ENCODE measurements at regions not wholly inside any gene's neighbourhood (a gene's known extent, or its start where the extent isn't known, plus 50 kb on each side); places are given as distances from the start of the nearest gene placed in this dataset.

GRCh38 chr1:17892851-17893250, 137.7 kb downstream of the ACTL8 start:
- no peaks in the 10 kb centered on the region for H3K36me3 ChIP-seq (ENCODE audit: insufficient read depth, low read length, poor library complexity, severe bottlenecking)
- no peak for DNase-seq (ENCODE audit: low spot score)
- H3K27ac ChIP-seq (ENCODE audit: low read depth, low read length, poor library complexity, severe bottlenecking) = no peak overlapping the region
- no peak for TF ChIP-seq EZH2 (IDR thresholded peaks at IDR 0.05; ENCODE audit: borderline replicate concordance, low read depth, low read length, poor library complexity, severe bottlenecking)
- no peak for TF ChIP-seq CTCF (conservative IDR thresholded peaks at IDR 0.05; ENCODE audit: low read depth, low read length)
- intact Hi-C loops (cut with micrococcal nuclease; ENCODE audit: unreplicated experiment) = no loop called here
- peaks cover 48% of the 10 kb centered on the region for H3K27me3 ChIP-seq (replicated peaks; ENCODE audit: insufficient read depth, low read depth, low read length, poor library complexity)
- ChIA-PET POLR2A (ENCODE audit: low non-redundant PET) (no interaction called here), CTCF (no interaction called here)
- no peaks in the 10 kb centered on the region for H3K9me3 ChIP-seq (ENCODE audit: low read depth, low read length, poor library complexity, severe bottlenecking)
- no peaks in the 10 kb centered on the region for H3K4me1 ChIP-seq (ENCODE audit: insufficient read depth, low read length, poor library complexity, severe bottlenecking)
- H3K4me3 ChIP-seq (ENCODE audit: low read depth, low read length, poor library complexity, severe bottlenecking) = no peak overlapping the region
- no TSS peak for BruUV-seq (replicated peaks)

- no peaks in the 10 kb centered on the region for H3K9me3 ChIP-seq (ENCODE audit: low read depth, low read length, poor library complexity, severe bottlenecking)
- POLR2A ChIA-PET (ENCODE audit: low non-redundant PET) = no interaction called here
- intact Hi-C loops (cut with micrococcal nuclease; ENCODE audit: unreplicated experiment) = no loop called here
- H3K4me1 ChIP-seq (ENCODE audit: insufficient read depth, low read length, poor library complexity, severe bottlenecking) = no peaks in the 10 kb centered on the region
- CTCF ChIA-PET = interaction anchor here (0.7 kb wide), 1 partner anchor 27 kb away, joined by 5 read pairs; no protein-coding TSS in a partner anchor
- H3K4me3 ChIP-seq (ENCODE audit: low read depth, low read length, poor library complexity, severe bottlenecking) = no peak overlapping the region
- no TSS peak for BruUV-seq (replicated peaks)
- TF ChIP-seq CTCF (conservative IDR thresholded peaks at IDR 0.05; ENCODE audit: low read depth, low read length) (no peak), EZH2 (IDR thresholded peaks at IDR 0.05; ENCODE audit: borderline replicate concordance, low read depth, low read length, poor library complexity, severe bottlenecking) (no peak)
- no peak overlapping the region for H3K27ac ChIP-seq (ENCODE audit: low read depth, low read length, poor library complexity, severe bottlenecking)
- H3K36me3 ChIP-seq (ENCODE audit: insufficient read depth, low read length, poor library complexity, severe bottlenecking) = no peaks in the 10 kb centered on the region
- DNase-seq (ENCODE audit: low spot score) = no peak
- peaks cover 56% of the 10 kb centered on the region for H3K27me3 ChIP-seq (replicated peaks; ENCODE audit: insufficient read depth, low read depth, low read length, poor library complexity)
Observed at GRCh38 chr1:17893891-17894631, 138.9 kb downstream of the ACTL8 start.

GRCh38 chr1:17895401-17895800, 140.3 kb downstream of the ACTL8 start:
- BruUV-seq (replicated peaks) = no TSS peak
- TF ChIP-seq EZH2 (IDR thresholded peaks at IDR 0.05; ENCODE audit: borderline replicate concordance, low read depth, low read length, poor library complexity, severe bottlenecking) (no peak), CTCF (conservative IDR thresholded peaks at IDR 0.05; ENCODE audit: low read depth, low read length) (no peak)
- ChIA-PET POLR2A (ENCODE audit: low non-redundant PET) (no interaction called here), CTCF (no interaction called here)
- DNase-seq (ENCODE audit: low spot score) = no peak
- Histone ChIP-seq H3K36me3 (ENCODE audit: insufficient read depth, low read length, poor library complexity, severe bottlenecking) (no peaks in the 10 kb centered on the region), H3K4me3 (ENCODE audit: low read depth, low read length, poor library complexity, severe bottlenecking) (no peak overlapping the region), H3K9me3 (ENCODE audit: low read depth, low read length, poor library complexity, severe bottlenecking) (no peaks in the 10 kb centered on the region), H3K27me3 (replicated peaks; ENCODE audit: insufficient read depth, low read depth, low read length, poor library complexity) (peaks cover 50% of the 10 kb centered on the region), H3K27ac (ENCODE audit: low read depth, low read length, poor library complexity, severe bottlenecking) (no peak overlapping the region), H3K4me1 (ENCODE audit: insufficient read depth, low read length, poor library complexity, severe bottlenecking) (no peaks in the 10 kb centered on the region)
- intact Hi-C loops (cut with micrococcal nuclease; ENCODE audit: unreplicated experiment) = no loop called here
